DOHH2 (cell line): ENCODE measurements at regions not wholly inside any gene's neighbourhood (a gene's known extent, or its start where the extent isn't known, plus 50 kb on each side); places are given as distances from the start of the nearest gene placed in this dataset.
A peak's percentile ranks its signal among the peaks of the same experiment; 100 is the strongest.

ENCODE experiments used
- EZH2phosphoT487 ChIP-seq: fragments of 200-600 bp; sonication (generic); IDR thresholded peaks from 2 replicates; pipeline ENCODE4 v1.6.1; 2017; ENCODE audit warnings: borderline replicate concordance, mild to moderate bottlenecking, antibody characterized with exemption, low read length, moderate library complexity, mixed read lengths
- TF ChIP-seq, protein P1 (sequence below): fragments of 200-600 bp; sonication (generic); IDR thresholded peaks from one replicate; pipeline ENCODE4 v1.5.1; 2014; ENCODE audit warnings: antibody characterized with exemption, mild to moderate bottlenecking, low read depth, low read length; ENCODE audit not compliant: poor library complexity, severe bottlenecking

DNA sequence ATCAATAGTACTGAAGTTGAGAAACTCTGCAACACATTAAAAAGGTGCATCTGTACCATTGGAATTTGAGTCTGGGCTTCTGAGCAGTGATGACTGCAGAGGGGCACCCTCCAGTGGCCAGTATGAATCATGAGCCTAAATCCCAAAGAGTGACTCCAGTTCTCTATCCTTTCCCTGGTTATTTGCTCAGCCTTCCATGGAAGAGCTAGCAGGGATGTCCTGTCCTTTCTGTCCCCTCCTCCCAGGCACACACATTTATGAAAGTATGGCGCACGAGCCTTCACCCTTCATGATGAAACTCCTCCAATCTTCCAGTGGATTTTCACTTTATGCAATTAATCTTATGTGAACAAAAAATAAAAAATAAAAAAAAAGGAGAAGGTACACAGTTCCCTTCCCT lies 81.0 kb downstream of the ESM1 start:
- TF ChIP-seq, protein P1, sequence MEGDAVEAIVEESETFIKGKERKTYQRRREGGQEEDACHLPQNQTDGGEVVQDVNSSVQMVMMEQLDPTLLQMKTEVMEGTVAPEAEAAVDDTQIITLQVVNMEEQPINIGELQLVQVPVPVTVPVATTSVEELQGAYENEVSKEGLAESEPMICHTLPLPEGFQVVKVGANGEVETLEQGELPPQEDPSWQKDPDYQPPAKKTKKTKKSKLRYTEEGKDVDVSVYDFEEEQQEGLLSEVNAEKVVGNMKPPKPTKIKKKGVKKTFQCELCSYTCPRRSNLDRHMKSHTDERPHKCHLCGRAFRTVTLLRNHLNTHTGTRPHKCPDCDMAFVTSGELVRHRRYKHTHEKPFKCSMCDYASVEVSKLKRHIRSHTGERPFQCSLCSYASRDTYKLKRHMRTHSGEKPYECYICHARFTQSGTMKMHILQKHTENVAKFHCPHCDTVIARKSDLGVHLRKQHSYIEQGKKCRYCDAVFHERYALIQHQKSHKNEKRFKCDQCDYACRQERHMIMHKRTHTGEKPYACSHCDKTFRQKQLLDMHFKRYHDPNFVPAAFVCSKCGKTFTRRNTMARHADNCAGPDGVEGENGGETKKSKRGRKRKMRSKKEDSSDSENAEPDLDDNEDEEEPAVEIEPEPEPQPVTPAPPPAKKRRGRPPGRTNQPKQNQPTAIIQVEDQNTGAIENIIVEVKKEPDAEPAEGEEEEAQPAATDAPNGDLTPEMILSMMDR = peak; percentile 28
- no peak for TF ChIP-seq EZH2phosphoT487
